PC-9 (cell line): ENCODE measurements at regions not wholly inside any gene's neighbourhood (a gene's known extent, or its start where the extent isn't known, plus 50 kb on each side); places are given as distances from the start of the nearest gene placed in this dataset.
"Not testable (repeated sequence)": the region's sequence is repeated elsewhere in the genome, so short reads cannot be mapped to it uniquely, and the experiment has no call there.

Experiments
- BruUV-seq: library from RNA; stranded (reverse); fragments of 400-500 nt; replicated peaks from 2 replicates; lab custom pipeline; 2021; lab: Mats Ljungman, UMichigan
- CTCF ChIA-PET: fragments of 300-600 bp; sonication (Branson Sonifier 250); formaldehyde crosslinking; loops from one replicate; lab custom pipeline; 2022; ENCODE audit warnings: antibody characterized with exemption; lab: Charles Lee
- POLR2A ChIA-PET: fragments of 300-600 bp; sonication (Branson Sonifier 250); formaldehyde crosslinking; loops from one replicate; lab custom pipeline; 2022; ENCODE audit warnings: antibody characterized with exemption; ENCODE audit not compliant: unreplicated experiment; lab: Charles Lee
- DNase-seq, 2 experiments: peaks; one replicate each; pipeline versions ENCODE4 v3.0.0 to v3.0.0-alpha.2; 2015 to 2022; ENCODE audit warnings: mixed read lengths in 1 of 2
- H2AFZ ChIP-seq: fragments of 200-600 bp; sonication (generic); 2 replicates; pipeline ENCODE4 v1.8.1; 2017; ENCODE audit warnings: antibody characterized with exemption
- H3F3A ChIP-seq: fragments of 200-600 bp; sonication (generic); 2 replicates; pipeline ENCODE4 v1.8.1; 2017; ENCODE audit warnings: antibody characterized with exemption, mild to moderate bottlenecking, low read depth; ENCODE audit not compliant: insufficient read depth
- H3K27ac ChIP-seq: fragments of 200-600 bp; sonication (generic); 2 replicates; pipeline ENCODE4 v1.6.1; 2016; ENCODE audit warnings: mixed run types
- H3K27me3 ChIP-seq: fragments of 200-600 bp; sonication (generic); 2 replicates; pipeline ENCODE4 v1.6.1; 2016; ENCODE audit warnings: low read depth, mixed run types; ENCODE audit not compliant: insufficient read depth
- H3K36me3 ChIP-seq: fragments of 200-600 bp; sonication (generic); 2 replicates; pipeline ENCODE4 v1.6.1; 2016; ENCODE audit warnings: low read depth, mixed run types
- H3K4me1 ChIP-seq: fragments of 200-600 bp; sonication (generic); replicated peaks from 2 replicates; pipeline ENCODE4 v1.6.1; 2016; ENCODE audit warnings: mixed run types; ENCODE audit not compliant: insufficient read depth
- H3K4me2 ChIP-seq: fragments of 200-600 bp; sonication (generic); 2 replicates; pipeline ENCODE4 v1.6.1; 2017; ENCODE audit warnings: mixed run types
- H3K4me3 ChIP-seq: fragments of 200-600 bp; sonication (generic); 2 replicates; pipeline ENCODE4 v1.6.1; 2016; ENCODE audit warnings: mixed run types
- H3K79me2 ChIP-seq: fragments of 200-600 bp; sonication (generic); 2 replicates; pipeline ENCODE4 v1.6.1; 2017; ENCODE audit warnings: low read depth, mixed run types
- H3K9me2 ChIP-seq: fragments of 200-600 bp; sonication (generic); 2 replicates; pipeline ENCODE4 v1.8.1; 2017; ENCODE audit warnings: mild to moderate bottlenecking; ENCODE audit not compliant: insufficient read depth
- H3K9me3 ChIP-seq: fragments of 200-600 bp; sonication (generic); 2 replicates; pipeline ENCODE4 v1.8.1; 2016; ENCODE audit warnings: low read depth; ENCODE audit not compliant: insufficient read depth
- H4K20me1 ChIP-seq: fragments of 200-600 bp; sonication (generic); 2 replicates; pipeline ENCODE4 v1.8.1; 2017; ENCODE audit not compliant: insufficient read depth
- EZH2 ChIP-seq: fragments of 200-600 bp; sonication (generic); IDR thresholded peaks from 2 replicates; pipeline ENCODE4 v1.8.0; 2017; ENCODE audit warnings: antibody characterized with exemption, low read depth
- intact Hi-C: fragments of 100-400 bp; cut with micrococcal nuclease; formaldehyde crosslinking; loops from one replicate; pipeline ENCODE4 v1.10.0; 2022; ENCODE audit not compliant: unreplicated experiment
- TF ChIP-seq, protein P1 (sequence below): fragments of 200-600 bp; sonication (generic); conservative IDR thresholded peaks from 2 replicates; pipeline ENCODE4 v1.6.1; 2017; ENCODE audit warnings: mixed run types, antibody characterized with exemption, mild to moderate bottlenecking, moderate library complexity

DNA sequence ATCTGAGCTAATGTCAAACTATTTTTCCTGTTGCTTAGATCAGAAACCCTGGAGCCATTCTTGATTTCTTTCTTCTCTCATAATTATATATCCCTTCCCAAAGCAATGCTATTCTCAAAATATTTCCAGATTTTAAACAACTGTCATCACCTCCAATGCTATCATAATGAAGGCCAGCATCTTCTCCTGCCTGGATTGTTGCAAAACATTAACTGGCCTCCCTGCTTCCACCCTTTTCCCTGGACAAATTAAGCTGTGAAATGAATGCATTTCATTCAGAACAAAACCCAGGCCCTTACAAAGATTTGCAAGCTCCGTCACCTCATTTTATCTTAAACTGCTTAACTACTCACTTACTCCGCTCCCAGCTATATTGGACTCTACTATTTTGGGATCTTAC lies 535.3 kb upstream of the HS3ST5 start:
- H3K27me3 ChIP-seq, result no peaks in the 10 kb centered on the region
- H3K4me1 ChIP-seq, result no peaks in the 10 kb centered on the region
- ChIA-PET CTCF (no interaction called here), POLR2A (no interaction called here)
- no peaks in the 10 kb centered on the region for H3K79me2 ChIP-seq
- intact Hi-C loops, result no loop called here
- no peak overlapping the region for H3K27ac ChIP-seq
- DNase-seq, result no peak
- no peaks in the 10 kb centered on the region for H3K9me3 ChIP-seq
- H3K36me3 ChIP-seq, result no peaks in the 10 kb centered on the region
- no peaks in the 10 kb centered on the region for H4K20me1 ChIP-seq
- H3K4me3 ChIP-seq, result no peak overlapping the region
- H3K4me2 ChIP-seq, result no peak overlapping the region
- no peak for TF ChIP-seq EZH2
- TF ChIP-seq, protein P1, sequence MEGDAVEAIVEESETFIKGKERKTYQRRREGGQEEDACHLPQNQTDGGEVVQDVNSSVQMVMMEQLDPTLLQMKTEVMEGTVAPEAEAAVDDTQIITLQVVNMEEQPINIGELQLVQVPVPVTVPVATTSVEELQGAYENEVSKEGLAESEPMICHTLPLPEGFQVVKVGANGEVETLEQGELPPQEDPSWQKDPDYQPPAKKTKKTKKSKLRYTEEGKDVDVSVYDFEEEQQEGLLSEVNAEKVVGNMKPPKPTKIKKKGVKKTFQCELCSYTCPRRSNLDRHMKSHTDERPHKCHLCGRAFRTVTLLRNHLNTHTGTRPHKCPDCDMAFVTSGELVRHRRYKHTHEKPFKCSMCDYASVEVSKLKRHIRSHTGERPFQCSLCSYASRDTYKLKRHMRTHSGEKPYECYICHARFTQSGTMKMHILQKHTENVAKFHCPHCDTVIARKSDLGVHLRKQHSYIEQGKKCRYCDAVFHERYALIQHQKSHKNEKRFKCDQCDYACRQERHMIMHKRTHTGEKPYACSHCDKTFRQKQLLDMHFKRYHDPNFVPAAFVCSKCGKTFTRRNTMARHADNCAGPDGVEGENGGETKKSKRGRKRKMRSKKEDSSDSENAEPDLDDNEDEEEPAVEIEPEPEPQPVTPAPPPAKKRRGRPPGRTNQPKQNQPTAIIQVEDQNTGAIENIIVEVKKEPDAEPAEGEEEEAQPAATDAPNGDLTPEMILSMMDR, result no peak
- no peaks in the 10 kb centered on the region for H3K9me2 ChIP-seq
- no peaks in the 10 kb centered on the region for H3F3A ChIP-seq
- H2AFZ ChIP-seq, result no peak overlapping the region
- no TSS peak for BruUV-seq

DNA sequence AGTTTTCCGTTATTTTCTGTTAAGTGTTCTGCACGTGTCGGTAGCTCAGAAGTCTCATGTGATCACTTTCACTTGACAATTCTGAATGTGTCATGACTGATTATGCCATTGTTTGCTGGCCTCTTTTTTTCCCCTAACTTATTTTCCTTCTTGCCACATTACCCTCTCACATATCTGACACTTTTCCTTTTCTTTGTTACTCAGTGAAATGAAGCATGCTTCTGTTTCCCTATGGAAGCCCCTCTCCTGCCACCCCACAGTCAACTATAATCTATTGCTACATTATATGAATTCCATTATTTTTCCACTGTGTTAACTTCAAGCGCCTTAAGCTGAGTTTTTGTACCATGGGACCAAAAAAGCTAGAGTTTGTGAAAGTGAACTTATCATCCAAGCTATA lies 531.6 kb upstream of the HS3ST5 start:
- no peaks in the 10 kb centered on the region for H3K27me3 ChIP-seq
- no peak for DNase-seq
- no peaks in the 10 kb centered on the region for H3K9me2 ChIP-seq
- intact Hi-C loops, result no loop called here
- TF ChIP-seq EZH2, result no peak
- TF ChIP-seq, protein P1, result no peak
- no peak overlapping the region for H3K27ac ChIP-seq
- BruUV-seq, result no TSS peak
- H2AFZ ChIP-seq, result no peak overlapping the region
- no peaks in the 10 kb centered on the region for H3F3A ChIP-seq
- H3K9me3 ChIP-seq, result 0 out of 2 replicates have a peak, but pooled peaks cover 4% of the 10 kb centered on the region
- H3K4me3 ChIP-seq, result no peak overlapping the region
- H4K20me1 ChIP-seq, result no peaks in the 10 kb centered on the region
- no peak overlapping the region for H3K4me2 ChIP-seq
- H3K79me2 ChIP-seq, result no peaks in the 10 kb centered on the region
- no peaks in the 10 kb centered on the region for H3K36me3 ChIP-seq
- ChIA-PET CTCF (no interaction called here), POLR2A (no interaction called here)
- H3K4me1 ChIP-seq, result no peaks in the 10 kb centered on the region

DNA sequence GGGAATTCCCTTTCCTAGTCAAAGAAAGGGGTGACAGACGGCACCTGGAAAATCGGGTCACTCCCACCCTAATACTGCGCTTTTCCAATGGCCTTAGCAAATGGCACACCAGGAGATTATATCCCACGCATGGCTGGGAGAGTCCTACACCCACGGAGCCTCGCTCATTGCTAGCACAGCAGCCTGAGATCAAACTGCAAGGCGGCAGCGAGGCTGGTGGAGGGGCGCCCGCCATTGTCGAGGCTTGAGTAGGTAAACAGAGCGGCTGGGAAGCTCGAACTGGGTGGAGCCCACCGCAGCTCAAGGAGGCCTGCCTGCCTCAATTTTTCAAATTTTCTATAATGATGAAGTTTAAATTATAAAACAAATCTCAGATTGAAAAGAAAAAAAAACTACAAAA lies 522.7 kb upstream of the HS3ST5 start:
- H3K79me2 ChIP-seq, intact Hi-C loops, H2AFZ ChIP-seq, CTCF ChIA-PET, H4K20me1 ChIP-seq, BruUV-seq, H3K4me2 ChIP-seq, H3K36me3 ChIP-seq, H3K27ac ChIP-seq, H3K4me3 ChIP-seq, H3K9me3 ChIP-seq, POLR2A ChIA-PET, H3K9me2 ChIP-seq, H3K4me1 ChIP-seq, H3K27me3 ChIP-seq, DNase-seq, H3F3A ChIP-seq: not testable (repeated sequence)

DNA sequence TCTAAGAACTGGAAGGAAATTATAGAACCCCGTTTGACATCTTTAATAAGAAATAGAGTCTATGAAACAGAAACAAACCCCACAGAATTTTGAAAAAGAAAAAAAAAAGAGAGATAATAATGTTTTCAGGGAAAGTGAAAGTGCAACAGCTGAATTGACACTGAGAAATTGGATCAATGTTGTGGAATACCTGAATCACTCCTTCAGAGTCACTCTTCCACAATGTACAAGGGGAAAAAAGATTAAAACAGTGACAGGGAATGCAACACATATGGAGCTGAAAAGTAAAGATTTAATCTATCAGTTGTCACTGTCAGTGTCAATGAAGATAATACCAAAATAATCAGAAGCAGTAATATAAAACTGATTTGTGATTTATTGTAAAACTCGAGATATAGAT lies 520.8 kb upstream of the HS3ST5 start:
- intact Hi-C loops, result no loop called here
- no peaks in the 10 kb centered on the region for H3K9me3 ChIP-seq
- BruUV-seq, result no TSS peak

More for the DNA sequence above, 520.8 kb upstream of the HS3ST5 start:
- Histone ChIP-seq H3K36me3 (no peaks in the 10 kb centered on the region), H3K4me2 (no peak overlapping the region), H4K20me1 (no peaks in the 10 kb centered on the region), H3K27me3 (no peaks in the 10 kb centered on the region), H3K79me2 (no peaks in the 10 kb centered on the region), H3K4me1 (no peaks in the 10 kb centered on the region), H3K9me2 (no peaks in the 10 kb centered on the region), H3K4me3 (no peak overlapping the region), H3F3A (no peaks in the 10 kb centered on the region), H2AFZ (no peak overlapping the region), H3K27ac (no peak overlapping the region)
- TF ChIP-seq EZH2, result no peak
- TF ChIP-seq, protein P1, result no peak
- ChIA-PET POLR2A (no interaction called here), CTCF (no interaction called here)
- no peak for DNase-seq
